Ishikawa (cell line): ENCODE measurements at regions not wholly inside any gene's neighbourhood (a gene's known extent, or its start where the extent isn't known, plus 50 kb on each side); places are given as distances from the start of the nearest gene placed in this dataset.

Experiments
- CEBPB ChIP-seq: IDR thresholded peaks from 2 replicates; pipeline ENCODE4 v1.6.1; 2012
- CREB1 ChIP-seq: IDR thresholded peaks from 2 replicates; pipeline ENCODE4 v1.6.1; 2012; ENCODE audit warnings: low read depth
- EGR1 ChIP-seq: IDR thresholded peaks from 2 replicates; pipeline ENCODE4 v1.6.1; 2012
- EP300 ChIP-seq: IDR thresholded peaks from 2 replicates; pipeline ENCODE4 v1.6.1; 2012; ENCODE audit warnings: borderline replicate concordance
- FOXM1 ChIP-seq: IDR thresholded peaks from 2 replicates; pipeline ENCODE4 v1.6.1; 2012; ENCODE audit warnings: low read depth, borderline replicate concordance
- MAX ChIP-seq: IDR thresholded peaks from 2 replicates; pipeline ENCODE4 v1.6.1; 2012
- NFIC ChIP-seq: IDR thresholded peaks from 2 replicates; pipeline ENCODE4 v1.6.1; 2012
- RAD21 ChIP-seq: IDR thresholded peaks from 2 replicates; pipeline ENCODE4 v1.6.1; 2012; ENCODE audit warnings: low read depth
- REST ChIP-seq: IDR thresholded peaks from 2 replicates; pipeline ENCODE4 v1.6.1; 2012; ENCODE audit warnings: low read depth, mild to moderate bottlenecking
- TAF1 ChIP-seq: IDR thresholded peaks from 2 replicates; pipeline ENCODE4 v1.6.1; 2012; ENCODE audit warnings: low read depth, mild to moderate bottlenecking
- TCF12 ChIP-seq: IDR thresholded peaks from 2 replicates; pipeline ENCODE4 v1.6.1; 2012; ENCODE audit warnings: low read depth
- TEAD4 ChIP-seq: IDR thresholded peaks from 2 replicates; pipeline ENCODE4 v1.6.1; 2012
- USF1 ChIP-seq: IDR thresholded peaks from 2 replicates; pipeline ENCODE4 v1.6.1; 2012
- YY1 ChIP-seq: IDR thresholded peaks from 2 replicates; pipeline ENCODE4 v1.6.1; 2012; ENCODE audit warnings: low read depth
- ZBTB7A ChIP-seq: IDR thresholded peaks from 2 replicates; pipeline ENCODE4 v1.6.1; 2012; ENCODE audit warnings: low read depth

GRCh38 chr16:48013491-48013901, 142.3 kb downstream of the ABCC12 start:
- TF ChIP-seq CREB1, result no peak
- no peak for TF ChIP-seq CEBPB
- 0 out of 2 replicates have a peak, but pooled peaks have one; percentile 29 for TF ChIP-seq EGR1
- no peak for TF ChIP-seq RAD21
- no peak for TF ChIP-seq REST
- TF ChIP-seq YY1, result no peak
- TF ChIP-seq TAF1, result no peak
- peak; percentile 79 for TF ChIP-seq TCF12
- TF ChIP-seq NFIC, result peak; percentile 95
- TF ChIP-seq USF1, result no peak
- TF ChIP-seq TEAD4, result peak; percentile 74
- TF ChIP-seq FOXM1, result 0 out of 2 replicates have a peak, but pooled peaks have one; percentile 16
- TF ChIP-seq MAX, result no peak
- peak; percentile 84 for TF ChIP-seq EP300
- TF ChIP-seq ZBTB7A, result no peak

- no peak for TF ChIP-seq CEBPB
- TF ChIP-seq CREB1, result no peak
- TF ChIP-seq USF1, result no peak
- no peak for TF ChIP-seq TEAD4
- TF ChIP-seq MAX, result no peak
- no peak for TF ChIP-seq NFIC
- no peak for TF ChIP-seq FOXM1
- no peak for TF ChIP-seq EP300
- no peak for TF ChIP-seq REST
- no peak for TF ChIP-seq ZBTB7A
- TF ChIP-seq YY1, result no peak
- TF ChIP-seq EGR1, result no peak
- TF ChIP-seq TAF1, result no peak
- TF ChIP-seq TCF12, result no peak
- no peak for TF ChIP-seq RAD21
Measured at GRCh38 chr16:48011878-48012658, 143.7 kb downstream of the ABCC12 start.

- TF ChIP-seq USF1 (no peak), YY1 (no peak)
Measured at GRCh38 chr16:48011466-48011865, 144.3 kb downstream of the ABCC12 start.

GRCh38 chr16:48008011-48008525, 147.7 kb downstream of the ABCC12 start:
- TF ChIP-seq ZBTB7A (no peak), MAX (no peak), EGR1 (no peak), RAD21 (no peak), EP300 (no peak), YY1 (no peak), REST (no peak), USF1 (no peak)
